Peyer's patch (tissue), 4 donors: ENCODE measurements at regions not wholly inside any gene's neighbourhood (a gene's known extent, or its start where the extent isn't known, plus 50 kb on each side); places are given as distances from the start of the nearest gene placed in this dataset.

ENCODE experiments used
- DNase-seq, 3 donors: peaks; one replicate each; pipeline ENCODE4 v3.0.0-alpha.2; 2017 to 2019
- H3K27ac ChIP-seq, 4 donors: fragments of 200-600 bp; sonication (generic); one replicate each; pipeline ENCODE4 v1.5.1; 2016 to 2019
- H3K27me3 ChIP-seq, 2 donors: fragments of 200-600 bp; sonication (generic); one replicate each; pipeline ENCODE4 v1.5.1; 2019
- H3K36me3 ChIP-seq, 3 donors: fragments of 200-600 bp; sonication (generic); one replicate each; pipeline ENCODE4 v1.5.1; 2016 to 2019
- H3K4me1 ChIP-seq, 4 donors: fragments of 200-600 bp; sonication (generic); one replicate each; pipeline ENCODE4 v1.5.1; 2016 to 2019
- H3K4me3 ChIP-seq, 4 donors: fragments of 200-600 bp; sonication (generic); 1 replicate in 3 of 4; 2 replicates in 1 of 4; pipeline ENCODE4 v1.5.1; 2016 to 2019; ENCODE audit warnings: mild to moderate bottlenecking in 1 of 4
- H3K9me3 ChIP-seq, 4 donors: fragments of 200-600 bp; sonication (generic); one replicate each; pipeline ENCODE4 v1.5.1; 2016 to 2019; ENCODE audit warnings: mild to moderate bottlenecking in 1 of 4
- POLR2A ChIP-seq, 2 donors: fragments of 450-650 bp; IDR thresholded peaks; one replicate each; pipeline ENCODE4 v1.5.1; 2017; ENCODE audit warnings: antibody characterized with exemption in 2 of 2, mild to moderate bottlenecking in 2 of 2, moderate library complexity in 2 of 2
- TF ChIP-seq, protein P1 (sequence below), 6 experiments: fragments of 450-650 bp in 4 of 6; fragments of 200-600 bp in 2 of 6; sonication (generic) in 1 of 6; IDR thresholded peaks; one replicate each; pipeline ENCODE4 v1.5.1; 2017 to 2019; ENCODE audit warnings: antibody characterized with exemption in 6 of 6, mild to moderate bottlenecking in 3 of 6, moderate library complexity in 1 of 6

GRCh38 chrY:15749533-15750433, 1225.5 kb downstream of the NLGN4Y start:
- TF ChIP-seq, protein P1, sequence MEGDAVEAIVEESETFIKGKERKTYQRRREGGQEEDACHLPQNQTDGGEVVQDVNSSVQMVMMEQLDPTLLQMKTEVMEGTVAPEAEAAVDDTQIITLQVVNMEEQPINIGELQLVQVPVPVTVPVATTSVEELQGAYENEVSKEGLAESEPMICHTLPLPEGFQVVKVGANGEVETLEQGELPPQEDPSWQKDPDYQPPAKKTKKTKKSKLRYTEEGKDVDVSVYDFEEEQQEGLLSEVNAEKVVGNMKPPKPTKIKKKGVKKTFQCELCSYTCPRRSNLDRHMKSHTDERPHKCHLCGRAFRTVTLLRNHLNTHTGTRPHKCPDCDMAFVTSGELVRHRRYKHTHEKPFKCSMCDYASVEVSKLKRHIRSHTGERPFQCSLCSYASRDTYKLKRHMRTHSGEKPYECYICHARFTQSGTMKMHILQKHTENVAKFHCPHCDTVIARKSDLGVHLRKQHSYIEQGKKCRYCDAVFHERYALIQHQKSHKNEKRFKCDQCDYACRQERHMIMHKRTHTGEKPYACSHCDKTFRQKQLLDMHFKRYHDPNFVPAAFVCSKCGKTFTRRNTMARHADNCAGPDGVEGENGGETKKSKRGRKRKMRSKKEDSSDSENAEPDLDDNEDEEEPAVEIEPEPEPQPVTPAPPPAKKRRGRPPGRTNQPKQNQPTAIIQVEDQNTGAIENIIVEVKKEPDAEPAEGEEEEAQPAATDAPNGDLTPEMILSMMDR (IDR thresholded peaks at IDR 0.05) = no peak
- TF ChIP-seq POLR2A (IDR thresholded peaks at IDR 0.05) = no peak
- Histone ChIP-seq H3K27ac (no peak overlapping the region), H3K9me3 (no peaks in the 10 kb centered on the region), H3K4me3 (no peak overlapping the region), H3K36me3 (no peaks in the 10 kb centered on the region), H3K27me3 (no peaks in the 10 kb centered on the region), H3K4me1 (no peaks in the 10 kb centered on the region)
- DNase-seq = no peak

- Histone ChIP-seq H3K4me3 (no peak overlapping the region), H3K36me3 (no peaks in the 10 kb centered on the region), H3K27me3 (no peaks in the 10 kb centered on the region), H3K9me3 (no peaks in the 10 kb centered on the region), H3K27ac (no peak overlapping the region), H3K4me1 (no peaks in the 10 kb centered on the region)
- no peak for TF ChIP-seq POLR2A (IDR thresholded peaks at IDR 0.05)
- TF ChIP-seq, protein P1 (IDR thresholded peaks at IDR 0.05) = no peak
- DNase-seq = no peak
These were observed 1226.7 kb downstream of the NLGN4Y start for GRCh38 chrY:15751001-15751400.

DNA sequence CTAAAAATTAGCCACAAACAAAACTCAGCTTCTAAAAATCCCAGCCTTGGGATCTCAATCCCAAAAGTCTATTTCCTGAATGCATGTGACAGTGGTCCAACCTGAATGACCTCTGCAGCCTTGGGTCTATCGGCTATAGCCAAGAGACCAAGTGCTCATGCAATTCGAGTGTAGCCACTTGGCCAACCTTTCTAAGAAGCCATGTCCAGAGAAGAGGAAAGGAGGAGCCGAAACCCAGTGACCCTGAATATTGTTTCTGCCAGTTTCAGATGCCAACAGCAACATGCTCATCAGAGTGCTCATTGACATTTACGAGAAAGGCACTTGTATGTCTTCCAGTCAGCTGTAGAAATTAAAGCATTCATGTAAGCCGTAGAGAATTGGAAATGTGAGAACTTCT, 1231.9 kb downstream of the NLGN4Y start:
- Histone ChIP-seq H3K9me3 (no peaks in the 10 kb centered on the region), H3K27me3 (no peaks in the 10 kb centered on the region), H3K4me3 (no peak overlapping the region), H3K4me1 (no peaks in the 10 kb centered on the region), H3K36me3 (no peaks in the 10 kb centered on the region), H3K27ac (no peak overlapping the region)
- no peak for DNase-seq
- TF ChIP-seq POLR2A (IDR thresholded peaks at IDR 0.05) = no peak
- TF ChIP-seq, protein P1 (IDR thresholded peaks at IDR 0.05) = no peak

GRCh38 chrY:15773579-15773978, 1249.2 kb downstream of the NLGN4Y start:
- H3K36me3 ChIP-seq = no peaks in the 10 kb centered on the region
- H3K27ac ChIP-seq = no peak overlapping the region
- DNase-seq = no peak
- no peak overlapping the region for H3K4me3 ChIP-seq
- no peaks in the 10 kb centered on the region for H3K4me1 ChIP-seq
- H3K27me3 ChIP-seq = no peaks in the 10 kb centered on the region
- TF ChIP-seq, protein P1 (IDR thresholded peaks at IDR 0.05) = no peak
- TF ChIP-seq POLR2A (IDR thresholded peaks at IDR 0.05) = no peak
- no peaks in the 10 kb centered on the region for H3K9me3 ChIP-seq

- H3K4me1 ChIP-seq = no peaks in the 10 kb centered on the region
- H3K27me3 ChIP-seq = no peaks in the 10 kb centered on the region
- TF ChIP-seq, protein P1 (IDR thresholded peaks at IDR 0.05) = no peak
- TF ChIP-seq POLR2A (IDR thresholded peaks at IDR 0.05) = no peak
- no peaks in the 10 kb centered on the region for H3K9me3 ChIP-seq
- no peaks in the 10 kb centered on the region for H3K36me3 ChIP-seq
- no peak overlapping the region for H3K27ac ChIP-seq
- no peak overlapping the region for H3K4me3 ChIP-seq
- no peak for DNase-seq
These were observed 1251.6 kb downstream of the NLGN4Y start for GRCh38 chrY:15775880-15776279.
